Body of pancreas (tissue), 4 donors: ENCODE measurements at regions not wholly inside any gene's neighbourhood (a gene's known extent, or its start where the extent isn't known, plus 50 kb on each side); places are given as distances from the start of the nearest gene placed in this dataset.

Experiments
- ATAC-seq: fragments of 150-250 bp; one replicate; pipeline ENCODE4 v1.9.1; 2016
- DNase-seq, 4 donors: peaks; one replicate each; pipeline ENCODE4 v3.0.0-alpha.2; 2019
- H3K27ac ChIP-seq, 4 donors: fragments of 200-600 bp; sonication (generic); 1 replicate in 3 of 4; 2 replicates in 1 of 4; pipeline versions ENCODE4 v1.5.1 to v1.6.1; 2016 to 2019; ENCODE audit warnings: mild to moderate bottlenecking in 1 of 4, mixed read lengths in 1 of 4, moderate library complexity in 1 of 4
- H3K27me3 ChIP-seq, 2 donors: fragments of 200-600 bp; sonication (generic); one replicate each; pipeline ENCODE4 v1.6.0; 2016; ENCODE audit warnings: mild to moderate bottlenecking in 1 of 2
- H3K36me3 ChIP-seq, 2 donors: fragments of 200-600 bp; sonication (generic); replicated peaks in 1 of 2; 2 replicates each; pipeline ENCODE4 v1.5.1; 2016; ENCODE audit warnings: low read depth in 2 of 2; ENCODE audit not compliant: insufficient read depth in 1 of 2
- H3K4me1 ChIP-seq: fragments of 200-600 bp; sonication (generic); one replicate; pipeline ENCODE4 v1.6.0; 2016
- H3K4me3 ChIP-seq, 2 donors: fragments of 200-600 bp; sonication (generic); 1 replicate in 1 of 2; 2 replicates in 1 of 2; pipeline ENCODE4 v1.5.1; 2016 to 2019
- H3K9me3 ChIP-seq, 3 donors: fragments of 200-600 bp; sonication (generic); 1 replicate in 2 of 3; 2 replicates in 1 of 3; pipeline ENCODE4 v1.5.1; 2016
- CTCF ChIP-seq, 7 experiments: fragments of 450-650 bp in 4 of 7; fragments of 200-600 bp in 3 of 7; sonication (generic) in 3 of 7; IDR thresholded peaks; one replicate each; pipeline ENCODE4 v1.5.1; 2016 to 2019; ENCODE audit warnings: antibody characterized with exemption in 7 of 7
- POLR2A ChIP-seq, 3 donors: fragments of 450-650 bp; IDR thresholded peaks; one replicate each; pipeline ENCODE4 v1.6.1; 2016; ENCODE audit warnings: antibody characterized with exemption in 3 of 3, mild to moderate bottlenecking in 2 of 3
- WGBS, 2 donors: methylation state at CpG; one replicate each; pipeline ENCODE4 v1.1.5; 2017; 5-methylcytosine and 5-hydroxymethylcytosine counted together
- intact Hi-C: fragments of 100-400 bp; cut with DNase I; formaldehyde crosslinking; loops from one replicate; pipeline ENCODE4 v1.15.1; 2023

GRCh38 chrX:10034740-10035260 lies 67.6 kb downstream of the CLDN34 start:
- ATAC-seq (no peak), DNase-seq (no peak)
- Histone ChIP-seq H3K27ac (no peak overlapping the region), H3K4me1 (no peaks in the 10 kb centered on the region), H3K4me3 (no peak overlapping the region), H3K9me3 (no peaks in the 10 kb centered on the region), H3K36me3 (no peaks in the 10 kb centered on the region), H3K27me3 (no peaks in the 10 kb centered on the region)
- 83 to 100% methylated on average over 5 to 6 of the region's 8 CpGs for WGBS, 2 donors
- TF ChIP-seq CTCF (IDR thresholded peaks at IDR 0.05) (no peak), POLR2A (IDR thresholded peaks at IDR 0.05) (no peak)
- intact Hi-C loops: no loop called here

DNA sequence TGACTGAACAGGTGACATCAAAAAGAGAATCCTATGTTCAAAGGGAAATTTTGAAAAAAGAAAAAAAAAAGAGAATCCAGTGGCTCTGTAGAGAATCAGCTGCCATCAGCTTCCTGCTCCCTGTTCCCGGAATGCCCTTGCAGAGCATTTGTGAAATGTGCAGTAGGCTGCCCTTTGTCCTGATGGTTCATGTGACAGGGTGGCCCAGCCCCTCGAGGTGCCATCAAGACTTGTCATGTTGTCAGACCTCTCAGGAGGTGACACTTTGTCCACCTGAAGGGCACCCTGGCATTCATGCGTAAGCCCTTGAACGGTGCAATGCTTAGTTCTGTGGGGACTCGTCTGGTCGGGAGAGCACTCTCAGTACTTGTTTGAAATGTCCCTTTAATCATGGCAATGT lies 71.4 kb downstream of the CLDN34 start:
- Histone ChIP-seq H3K4me1 (no peaks in the 10 kb centered on the region), H3K9me3 (no peaks in the 10 kb centered on the region), H3K4me3 (no peak overlapping the region), H3K36me3 (no peaks in the 10 kb centered on the region), H3K27me3 (no peaks in the 10 kb centered on the region), H3K27ac (no peak overlapping the region)
- DNase-seq (no peak), ATAC-seq (no peak)
- TF ChIP-seq POLR2A (IDR thresholded peaks at IDR 0.05) (no peak), CTCF (IDR thresholded peaks at IDR 0.05) (no peak)
- intact Hi-C loops: no loop called here
- WGBS, 2 donors: 93 to 94% methylated on average over 2 to 6 of the region's 6 CpGs

DNA sequence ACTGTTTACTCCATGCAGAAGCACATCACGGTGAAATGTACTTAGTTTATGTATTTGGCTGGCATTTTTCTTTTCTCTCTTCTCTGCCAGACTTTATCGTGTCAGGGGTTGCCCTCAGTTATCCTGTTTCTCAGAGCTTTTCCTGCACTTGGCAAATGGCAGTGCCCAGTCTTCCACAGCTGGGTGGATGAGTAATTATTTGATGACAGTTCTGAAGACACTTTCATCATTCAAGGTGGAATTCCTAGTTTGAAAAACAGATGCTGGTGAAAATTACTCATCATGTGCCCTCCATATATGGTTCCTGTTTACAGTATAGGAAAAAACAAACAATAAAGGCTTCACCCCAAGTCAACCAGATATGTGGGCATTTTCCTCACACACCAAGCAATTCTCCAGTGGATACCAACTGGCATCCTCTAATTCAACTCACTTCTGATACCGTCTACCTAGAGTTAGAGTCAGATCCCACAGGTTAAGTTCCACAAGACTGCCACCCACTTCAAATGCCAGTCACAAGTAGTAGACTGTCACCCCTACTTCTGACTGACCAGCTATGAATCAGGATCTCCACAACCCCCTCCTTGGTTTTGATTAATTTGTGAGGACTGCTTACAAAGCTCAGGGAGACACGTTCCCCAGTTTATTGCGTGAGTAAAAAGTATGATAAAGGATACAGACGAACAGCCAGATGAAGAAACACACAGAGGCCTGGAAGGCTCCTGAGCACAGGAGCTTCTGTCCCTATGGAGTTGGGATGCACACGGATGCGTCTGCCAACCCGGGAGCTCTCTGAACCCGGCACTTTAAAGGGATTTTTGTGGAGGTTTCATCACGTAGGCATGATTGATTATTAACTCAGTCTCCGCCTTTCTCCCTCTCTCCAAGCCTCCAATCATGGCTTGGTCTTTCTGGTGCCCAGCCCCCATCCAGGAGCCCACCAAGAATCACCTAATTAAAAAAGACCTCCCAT lies 72.9 kb downstream of the CLDN34 start:
- Histone ChIP-seq H3K4me3 (no peak overlapping the region), H3K27me3 (no peaks in the 10 kb centered on the region), H3K27ac (no peak overlapping the region), H3K36me3 (no peaks in the 10 kb centered on the region), H3K4me1 (peaks cover 4% of the 10 kb centered on the region), H3K9me3 (no peaks in the 10 kb centered on the region)
- WGBS, 2 donors: 72 to 73% methylated on average over 11 to 12 of the region's 12 CpGs
- intact Hi-C loops: no loop called here
- TF ChIP-seq POLR2A (IDR thresholded peaks at IDR 0.05): no peak
- no peak for TF ChIP-seq CTCF (IDR thresholded peaks at IDR 0.05)
- DNase-seq (no peak), ATAC-seq (no peak)

DNA sequence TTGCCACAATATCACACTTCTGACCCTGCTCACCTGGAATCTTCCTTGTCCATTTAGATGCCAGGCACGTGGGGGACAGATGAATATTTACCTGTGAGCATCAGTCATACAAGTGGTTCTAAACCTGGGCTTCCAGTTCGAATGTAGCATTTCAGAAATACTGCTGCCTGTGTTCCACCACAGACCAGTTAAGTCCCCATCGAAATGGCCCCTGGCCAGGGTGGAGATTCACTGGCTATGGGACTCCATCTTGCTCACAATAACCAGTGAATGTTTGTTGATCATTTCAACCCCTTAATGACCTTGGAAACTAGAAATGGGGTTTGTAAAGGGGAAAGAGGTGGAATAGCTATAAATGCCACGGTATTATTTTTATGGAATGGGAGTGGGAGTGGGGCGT lies 73.8 kb downstream of the CLDN34 start:
- no peaks in the 10 kb centered on the region for H3K36me3 ChIP-seq
- no peaks in the 10 kb centered on the region for H3K27me3 ChIP-seq
- no peak for DNase-seq
- H3K27ac ChIP-seq: no peak overlapping the region
- ATAC-seq: no peak
- TF ChIP-seq CTCF (IDR thresholded peaks at IDR 0.05) (no peak), POLR2A (IDR thresholded peaks at IDR 0.05) (no peak)
- H3K4me1 ChIP-seq: peaks cover 13% of the 10 kb centered on the region
- WGBS, 2 donors: 69 to 77% methylated on average over 5 of the region's 5 CpGs
- intact Hi-C loops: no loop called here
- H3K9me3 ChIP-seq: no peaks in the 10 kb centered on the region
- H3K4me3 ChIP-seq: no peak overlapping the region
